OCI-LY3 (cell line): ENCODE measurements at regions not wholly inside any gene's neighbourhood (a gene's known extent, or its start where the extent isn't known, plus 50 kb on each side); places are given as distances from the start of the nearest gene placed in this dataset.

Experiments
- EZH2phosphoT487 ChIP-seq: fragments of 200-600 bp; shearing (Covaris generic); IDR thresholded peaks from 2 replicates; pipeline ENCODE4 v1.6.1; 2018; ENCODE audit warnings: antibody characterized with exemption, mixed run types, low read depth
- TF ChIP-seq, protein P1 (sequence below): fragments of 200-600, 300-600 bp; sonication (generic); IDR thresholded peaks from 2 replicates; pipeline ENCODE4 v1.5.1; 2014; ENCODE audit warnings: antibody characterized with exemption, low read length, low read depth

DNA sequence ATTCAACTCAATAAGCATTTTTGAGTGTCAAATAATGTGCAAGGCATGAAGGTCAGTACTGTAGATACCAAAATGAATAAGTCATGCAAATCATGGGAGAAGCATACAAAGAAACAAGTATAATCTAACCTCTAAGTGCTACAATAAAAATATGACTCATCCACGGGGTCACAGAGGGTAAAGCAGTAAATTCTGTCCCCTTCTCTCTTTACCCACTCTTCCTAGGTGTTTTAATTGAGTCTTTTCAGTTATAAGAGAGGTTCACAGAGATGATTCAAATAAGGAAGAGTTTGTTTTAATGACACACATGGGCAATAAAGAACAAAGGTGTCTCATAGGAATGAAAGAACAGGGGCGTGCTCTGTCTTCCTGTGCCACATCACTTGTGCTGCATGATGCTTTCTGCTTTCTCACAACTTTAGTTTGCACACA is 71.5 kb upstream of the DAAM1 start:
- TF ChIP-seq, protein P1, sequence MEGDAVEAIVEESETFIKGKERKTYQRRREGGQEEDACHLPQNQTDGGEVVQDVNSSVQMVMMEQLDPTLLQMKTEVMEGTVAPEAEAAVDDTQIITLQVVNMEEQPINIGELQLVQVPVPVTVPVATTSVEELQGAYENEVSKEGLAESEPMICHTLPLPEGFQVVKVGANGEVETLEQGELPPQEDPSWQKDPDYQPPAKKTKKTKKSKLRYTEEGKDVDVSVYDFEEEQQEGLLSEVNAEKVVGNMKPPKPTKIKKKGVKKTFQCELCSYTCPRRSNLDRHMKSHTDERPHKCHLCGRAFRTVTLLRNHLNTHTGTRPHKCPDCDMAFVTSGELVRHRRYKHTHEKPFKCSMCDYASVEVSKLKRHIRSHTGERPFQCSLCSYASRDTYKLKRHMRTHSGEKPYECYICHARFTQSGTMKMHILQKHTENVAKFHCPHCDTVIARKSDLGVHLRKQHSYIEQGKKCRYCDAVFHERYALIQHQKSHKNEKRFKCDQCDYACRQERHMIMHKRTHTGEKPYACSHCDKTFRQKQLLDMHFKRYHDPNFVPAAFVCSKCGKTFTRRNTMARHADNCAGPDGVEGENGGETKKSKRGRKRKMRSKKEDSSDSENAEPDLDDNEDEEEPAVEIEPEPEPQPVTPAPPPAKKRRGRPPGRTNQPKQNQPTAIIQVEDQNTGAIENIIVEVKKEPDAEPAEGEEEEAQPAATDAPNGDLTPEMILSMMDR = no peak
- no peak for TF ChIP-seq EZH2phosphoT487
